ENCODE measurements at regions not wholly inside any gene's neighbourhood (a gene's known extent, or its start where the extent isn't known, plus 50 kb on each side); places are given as distances from the start of the nearest gene placed in this dataset.

DNA sequence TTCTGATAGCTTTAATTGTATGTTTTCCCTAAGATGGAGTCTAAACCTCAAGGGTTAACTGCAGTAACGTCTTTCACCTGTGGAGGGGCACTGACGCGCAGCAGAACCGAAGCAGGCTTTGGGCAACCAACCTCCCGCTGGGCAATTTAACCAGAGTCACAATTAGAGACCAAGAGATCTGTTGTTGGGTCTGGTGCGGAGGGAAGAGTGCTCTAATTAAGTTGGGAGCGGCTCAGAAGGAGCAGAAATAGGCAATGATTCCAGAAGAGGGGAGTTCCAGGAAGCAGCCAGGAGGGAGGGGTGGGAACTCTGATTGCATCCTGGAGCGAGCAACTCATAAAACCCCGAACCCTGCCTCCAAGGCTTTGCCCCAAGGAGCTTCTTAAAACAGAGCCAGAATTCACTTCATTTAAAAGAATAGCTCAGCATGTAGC, 245.8 kb downstream of the PAX3 start:
- no peak overlapping the region for H3K9ac ChIP-seq (ENCODE audit: control insufficient read depth, extremely low read depth, insufficient read depth, low read length)
- no peak overlapping the region for H2AFZ ChIP-seq (ENCODE audit: control insufficient read depth, low read length)
- no peaks in the 10 kb centered on the region for H4K20me1 ChIP-seq (ENCODE audit: control insufficient read depth, extremely low read depth, insufficient read depth, low read length)
- peak overlapping the region; percentile 6 for H3K4me2 ChIP-seq (ENCODE audit: control insufficient read depth, extremely low read depth, insufficient read depth, low read depth, low read length)
- no peaks in the 10 kb centered on the region for H3K79me2 ChIP-seq (ENCODE audit: control insufficient read depth, insufficient read depth, low read length)
- no peak for TF ChIP-seq EZH2 (IDR thresholded peaks at IDR 0.05; ENCODE audit: low read length)
- TF ChIP-seq, protein P1, sequence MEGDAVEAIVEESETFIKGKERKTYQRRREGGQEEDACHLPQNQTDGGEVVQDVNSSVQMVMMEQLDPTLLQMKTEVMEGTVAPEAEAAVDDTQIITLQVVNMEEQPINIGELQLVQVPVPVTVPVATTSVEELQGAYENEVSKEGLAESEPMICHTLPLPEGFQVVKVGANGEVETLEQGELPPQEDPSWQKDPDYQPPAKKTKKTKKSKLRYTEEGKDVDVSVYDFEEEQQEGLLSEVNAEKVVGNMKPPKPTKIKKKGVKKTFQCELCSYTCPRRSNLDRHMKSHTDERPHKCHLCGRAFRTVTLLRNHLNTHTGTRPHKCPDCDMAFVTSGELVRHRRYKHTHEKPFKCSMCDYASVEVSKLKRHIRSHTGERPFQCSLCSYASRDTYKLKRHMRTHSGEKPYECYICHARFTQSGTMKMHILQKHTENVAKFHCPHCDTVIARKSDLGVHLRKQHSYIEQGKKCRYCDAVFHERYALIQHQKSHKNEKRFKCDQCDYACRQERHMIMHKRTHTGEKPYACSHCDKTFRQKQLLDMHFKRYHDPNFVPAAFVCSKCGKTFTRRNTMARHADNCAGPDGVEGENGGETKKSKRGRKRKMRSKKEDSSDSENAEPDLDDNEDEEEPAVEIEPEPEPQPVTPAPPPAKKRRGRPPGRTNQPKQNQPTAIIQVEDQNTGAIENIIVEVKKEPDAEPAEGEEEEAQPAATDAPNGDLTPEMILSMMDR (optimal IDR thresholded peaks at IDR 0.05 in 1 of 3, IDR thresholded peaks at IDR 0.05 in 1 of 3, conservative IDR thresholded peaks at IDR 0.05 in 1 of 3; ENCODE audit: extremely low read depth in 1 of 3, insufficient read depth in 2 of 3, low read length in 3 of 3), result peak; percentile 32 to 54 (median 37)
- no peak for DNase-seq (ENCODE audit: low read depth, low spot score)
- dilution Hi-C loops (cut with MboI; ENCODE audit: extremely low pct_ligation_motif_present, low sequenced_read_pairs), result no loop called here
- no peaks in the 10 kb centered on the region for H3K9me1 ChIP-seq (ENCODE audit: control insufficient read depth, extremely low read depth, insufficient read depth, low read length)
- no peak for FAIRE-seq
- H3K9me3 ChIP-seq (ENCODE audit: control insufficient read depth, low read depth, low read length), result no peaks in the 10 kb centered on the region
- H3K27ac ChIP-seq (ENCODE audit: control insufficient read depth, insufficient read depth, low read length), result no peak overlapping the region
- H3K4me1 ChIP-seq (ENCODE audit: control insufficient read depth, extremely low read depth, insufficient read depth, low read length), result no peaks in the 10 kb centered on the region
- H3K36me3 ChIP-seq (ENCODE audit: control insufficient read depth in 2 of 2, extremely low read depth in 1 of 2, insufficient read depth in 2 of 2, low read length in 2 of 2), result no peaks in the 10 kb centered on the region
- H3K4me3 ChIP-seq (ENCODE audit: control insufficient read depth in 2 of 3, extremely low read depth in 1 of 3, insufficient read depth in 2 of 3, low read depth in 1 of 3, low read length in 3 of 3), result no peak overlapping the region
- peaks cover 11% of the 10 kb centered on the region for H3K27me3 ChIP-seq (ENCODE audit: control insufficient read depth, extremely low read depth, insufficient read depth, low read length)

GRCh38 chr2:222050981-222051380, 247.8 kb downstream of the PAX3 start:
- FAIRE-seq, result no peak
- H3K4me1 ChIP-seq (ENCODE audit: control insufficient read depth, extremely low read depth, insufficient read depth, low read length), result no peaks in the 10 kb centered on the region
- H3K4me2 ChIP-seq (ENCODE audit: control insufficient read depth, extremely low read depth, insufficient read depth, low read depth, low read length), result no peak overlapping the region
- H3K9me3 ChIP-seq (ENCODE audit: control insufficient read depth, low read depth, low read length), result no peaks in the 10 kb centered on the region
- no peak overlapping the region for H3K9ac ChIP-seq (ENCODE audit: control insufficient read depth, extremely low read depth, insufficient read depth, low read length)
- no peaks in the 10 kb centered on the region for H3K9me1 ChIP-seq (ENCODE audit: control insufficient read depth, extremely low read depth, insufficient read depth, low read length)
- H2AFZ ChIP-seq (ENCODE audit: control insufficient read depth, low read length), result no peak overlapping the region
- dilution Hi-C loops (cut with MboI; ENCODE audit: extremely low pct_ligation_motif_present, low sequenced_read_pairs), result no loop called here
- no peak overlapping the region for H3K27ac ChIP-seq (ENCODE audit: control insufficient read depth, insufficient read depth, low read length)
- TF ChIP-seq, protein P1 (optimal IDR thresholded peaks at IDR 0.05 in 1 of 3, IDR thresholded peaks at IDR 0.05 in 1 of 3, conservative IDR thresholded peaks at IDR 0.05 in 1 of 3; ENCODE audit: extremely low read depth in 1 of 3, insufficient read depth in 2 of 3, low read length in 3 of 3), result no peak
- TF ChIP-seq EZH2 (IDR thresholded peaks at IDR 0.05; ENCODE audit: low read length), result no peak
- H4K20me1 ChIP-seq (ENCODE audit: control insufficient read depth, extremely low read depth, insufficient read depth, low read length), result no peaks in the 10 kb centered on the region
- H3K27me3 ChIP-seq (ENCODE audit: control insufficient read depth, extremely low read depth, insufficient read depth, low read length), result peaks cover 11% of the 10 kb centered on the region
- H3K79me2 ChIP-seq (ENCODE audit: control insufficient read depth, insufficient read depth, low read length), result no peaks in the 10 kb centered on the region
- no peak overlapping the region for H3K4me3 ChIP-seq (ENCODE audit: control insufficient read depth in 2 of 3, extremely low read depth in 1 of 3, insufficient read depth in 2 of 3, low read depth in 1 of 3, low read length in 3 of 3)
- DNase-seq (ENCODE audit: low read depth, low spot score), result no peak
- no peaks in the 10 kb centered on the region for H3K36me3 ChIP-seq (ENCODE audit: control insufficient read depth in 2 of 2, extremely low read depth in 1 of 2, insufficient read depth in 2 of 2, low read length in 2 of 2)

Data from keratinocyte (primary cell).